ENCODE measurements at regions not wholly inside any gene's neighbourhood (a gene's known extent, or its start where the extent isn't known, plus 50 kb on each side); places are given as distances from the start of the nearest gene placed in this dataset.

- TF ChIP-seq CTCF (conservative IDR thresholded peaks at IDR 0.05; ENCODE audit: low read length) (no peak), EZH2phosphoT487 (IDR thresholded peaks at IDR 0.05; ENCODE audit: borderline replicate concordance, low read depth, low read length) (no peak)
Observed at GRCh38 chr18:45449418-45450227, 165.7 kb upstream of the SLC14A2 start.
